Esophagus squamous epithelium (tissue), 5 donors: ENCODE measurements at regions not wholly inside any gene's neighbourhood (a gene's known extent, or its start where the extent isn't known, plus 50 kb on each side); places are given as distances from the start of the nearest gene placed in this dataset.

ENCODE experiments used
- DNase-seq: peaks from one replicate; lab custom pipeline; 2025; lab: John Stamatoyannopoulos, UW
- H3K27ac ChIP-seq, 4 donors: fragments of 200-600 bp; sonication (generic); one replicate each; pipeline ENCODE4 v1.5.1; 2016 to 2019; ENCODE audit warnings: mild to moderate bottlenecking in 1 of 4
- H3K27me3 ChIP-seq, 4 donors: fragments of 200-600 bp; sonication (generic); 1 replicate in 3 of 4; 2 replicates in 1 of 4; pipeline versions ENCODE4 v1.5.1 to v1.6.0; 2017 to 2021; ENCODE audit warnings: antibody characterized with exemption in 1 of 4
- H3K36me3 ChIP-seq, 3 donors: fragments of 200-600 bp; sonication (generic); one replicate each; pipeline ENCODE4 v1.5.1; 2016 to 2019
- H3K4me1 ChIP-seq, 3 donors: fragments of 200-600 bp; sonication (generic); one replicate each; pipeline ENCODE4 v1.5.1; 2017 to 2019
- H3K4me3 ChIP-seq, 4 donors: fragments of 200-600 bp; sonication (generic); 1 replicate in 3 of 4; 2 replicates in 1 of 4; pipeline ENCODE4 v1.5.1; 2016 to 2019; ENCODE audit warnings: mild to moderate bottlenecking in 2 of 4, moderate library complexity in 1 of 4
- H3K9me3 ChIP-seq, 3 donors: fragments of 200-600 bp; sonication (generic); one replicate each; pipeline ENCODE4 v1.5.1; 2016 to 2019
- POLR2A ChIP-seq, 4 donors: fragments of 450-650 bp; IDR thresholded peaks; one replicate each; pipeline ENCODE4 v1.6.1; 2017; ENCODE audit warnings: antibody characterized with exemption in 4 of 4, mild to moderate bottlenecking in 4 of 4, moderate library complexity in 3 of 4
- WGBS, 2 donors: methylation state at CpG; one replicate each; pipeline ENCODE4 v1.1.5; 2018; 5-methylcytosine and 5-hydroxymethylcytosine counted together
- intact Hi-C: fragments of 100-400 bp; cut with DNase I; formaldehyde crosslinking; loops from one replicate; pipeline ENCODE4 v1.15.0; 2022
- TF ChIP-seq, protein P1 (sequence below), 6 experiments: fragments of 450-650 bp in 4 of 6; fragments of 200-600 bp in 2 of 6; sonication (generic) in 2 of 6; IDR thresholded peaks; one replicate each; pipeline ENCODE4 v1.5.1; 2016 to 2019; ENCODE audit warnings: antibody characterized with exemption in 6 of 6, mild to moderate bottlenecking in 4 of 6, moderate library complexity in 4 of 6
- donor health status: DM: yes; HTN: yes; CAD: no.

DNA sequence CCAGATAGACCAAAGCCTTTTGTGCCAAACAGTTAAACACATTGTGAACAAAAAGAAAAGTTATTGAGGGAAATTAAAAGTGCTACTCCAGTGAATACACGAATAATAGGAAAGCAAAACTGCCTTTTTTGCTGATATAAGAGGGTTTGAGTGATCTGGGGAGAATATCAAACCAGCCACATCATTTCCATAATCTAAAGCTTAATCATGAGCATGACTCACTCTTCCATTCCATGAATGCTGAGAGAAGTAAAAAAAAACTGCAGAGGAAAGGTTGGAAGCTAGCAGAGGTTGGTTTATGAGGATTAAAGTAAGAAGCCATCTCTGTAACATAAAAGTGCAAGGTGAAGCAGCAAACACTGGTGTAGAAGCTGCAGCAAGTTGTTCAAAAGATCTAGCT is 350.6 kb upstream of the NCAM2 start:
- H3K4me1 ChIP-seq = no peaks in the 10 kb centered on the region
- H3K36me3 ChIP-seq = no peaks in the 10 kb centered on the region
- no peak overlapping the region for H3K27ac ChIP-seq
- WGBS, 2 donors = 18 to 46% methylated on average over 1 of the region's 1 CpG
- no peak for TF ChIP-seq POLR2A (IDR thresholded peaks at IDR 0.05)
- TF ChIP-seq, protein P1, sequence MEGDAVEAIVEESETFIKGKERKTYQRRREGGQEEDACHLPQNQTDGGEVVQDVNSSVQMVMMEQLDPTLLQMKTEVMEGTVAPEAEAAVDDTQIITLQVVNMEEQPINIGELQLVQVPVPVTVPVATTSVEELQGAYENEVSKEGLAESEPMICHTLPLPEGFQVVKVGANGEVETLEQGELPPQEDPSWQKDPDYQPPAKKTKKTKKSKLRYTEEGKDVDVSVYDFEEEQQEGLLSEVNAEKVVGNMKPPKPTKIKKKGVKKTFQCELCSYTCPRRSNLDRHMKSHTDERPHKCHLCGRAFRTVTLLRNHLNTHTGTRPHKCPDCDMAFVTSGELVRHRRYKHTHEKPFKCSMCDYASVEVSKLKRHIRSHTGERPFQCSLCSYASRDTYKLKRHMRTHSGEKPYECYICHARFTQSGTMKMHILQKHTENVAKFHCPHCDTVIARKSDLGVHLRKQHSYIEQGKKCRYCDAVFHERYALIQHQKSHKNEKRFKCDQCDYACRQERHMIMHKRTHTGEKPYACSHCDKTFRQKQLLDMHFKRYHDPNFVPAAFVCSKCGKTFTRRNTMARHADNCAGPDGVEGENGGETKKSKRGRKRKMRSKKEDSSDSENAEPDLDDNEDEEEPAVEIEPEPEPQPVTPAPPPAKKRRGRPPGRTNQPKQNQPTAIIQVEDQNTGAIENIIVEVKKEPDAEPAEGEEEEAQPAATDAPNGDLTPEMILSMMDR (IDR thresholded peaks at IDR 0.05) = no peak
- peaks cover 0 to 16% (median 12%) of the 10 kb centered on the region in 3 donors for H3K9me3 ChIP-seq
- DNase-seq = no peak
- no peaks in the 10 kb centered on the region for H3K27me3 ChIP-seq
- no peak overlapping the region for H3K4me3 ChIP-seq
- intact Hi-C loops = no loop called here

DNA sequence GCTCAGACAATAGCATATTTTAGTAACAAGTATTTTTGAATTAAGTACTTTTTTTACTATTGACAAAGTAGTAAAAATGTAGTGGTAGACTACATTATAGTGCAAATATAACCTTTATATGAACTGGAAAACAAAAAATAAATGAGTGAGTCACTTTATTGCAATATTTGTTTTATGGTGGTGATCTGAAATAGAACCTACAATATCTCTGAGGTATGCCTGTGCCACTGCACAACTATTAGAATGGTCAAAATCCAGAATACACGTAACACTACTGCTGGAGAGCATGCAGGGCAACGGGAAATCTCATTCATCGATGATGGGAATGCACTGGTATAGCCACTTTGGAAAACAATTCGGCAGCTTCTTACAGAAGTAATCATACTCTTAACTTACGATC is 349.0 kb upstream of the NCAM2 start:
- H3K27ac ChIP-seq = no peak overlapping the region
- TF ChIP-seq POLR2A (IDR thresholded peaks at IDR 0.05) = no peak
- TF ChIP-seq, protein P1 (IDR thresholded peaks at IDR 0.05) = no peak
- H3K4me1 ChIP-seq = no peaks in the 10 kb centered on the region
- intact Hi-C loops = no loop called here
- H3K27me3 ChIP-seq = no peaks in the 10 kb centered on the region
- H3K9me3 ChIP-seq = peaks cover 0 to 16% (median 12%) of the 10 kb centered on the region in 3 donors
- 76 to 80% methylated on average over 5 of the region's 5 CpGs for WGBS, 2 donors
- H3K36me3 ChIP-seq = no peaks in the 10 kb centered on the region
- no peak overlapping the region for H3K4me3 ChIP-seq
- DNase-seq = no peak

DNA sequence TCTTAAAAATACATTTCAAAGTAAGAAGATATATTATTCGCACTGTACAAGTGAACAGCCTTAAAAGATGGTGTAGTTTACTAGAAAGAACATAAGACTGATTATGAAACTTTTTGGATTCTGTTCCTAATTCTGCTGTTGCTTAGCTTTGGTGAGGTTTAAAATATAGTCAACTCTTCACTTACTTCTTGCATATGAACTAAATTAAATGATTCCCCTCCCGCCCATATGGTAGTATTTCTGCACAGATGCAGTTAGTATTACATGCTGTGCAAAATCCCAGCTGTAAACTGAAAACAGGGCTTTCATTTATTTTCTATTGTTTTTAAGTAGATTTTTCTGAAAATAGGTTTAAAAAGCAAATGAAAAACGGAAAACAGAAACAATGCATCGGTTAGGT is 345.4 kb upstream of the NCAM2 start:
- H3K27me3 ChIP-seq = no peaks in the 10 kb centered on the region
- TF ChIP-seq, protein P1 (IDR thresholded peaks at IDR 0.05) = no peak
- TF ChIP-seq POLR2A (IDR thresholded peaks at IDR 0.05) = no peak
- no peaks in the 10 kb centered on the region for H3K36me3 ChIP-seq
- H3K4me3 ChIP-seq = no peak overlapping the region
- 71 to 75% methylated on average over 4 of the region's 4 CpGs for WGBS, 2 donors
- no peak for DNase-seq
- H3K4me1 ChIP-seq = no peaks in the 10 kb centered on the region
- intact Hi-C loops = no loop called here
- no peaks in the 10 kb centered on the region for H3K9me3 ChIP-seq
- H3K27ac ChIP-seq = no peak overlapping the region

- 64 to 73% methylated on average over 4 of the region's 4 CpGs for WGBS, 2 donors
- Histone ChIP-seq H3K27ac (no peak overlapping the region), H3K27me3 (no peaks in the 10 kb centered on the region), H3K4me3 (no peak overlapping the region), H3K9me3 (peaks cover 0 to under 1% (median 0%) of the 10 kb centered on the region in 3 donors), H3K4me1 (no peaks in the 10 kb centered on the region), H3K36me3 (no peaks in the 10 kb centered on the region)
- TF ChIP-seq POLR2A (IDR thresholded peaks at IDR 0.05) = no peak
- TF ChIP-seq, protein P1 (IDR thresholded peaks at IDR 0.05) = no peak
- intact Hi-C loops = no loop called here
- DNase-seq = no peak
Measured at GRCh38 chr21:20661246-20661645, 337.0 kb upstream of the NCAM2 start.

GRCh38 chr21:20661745-20662422 is 336.3 kb upstream of the NCAM2 start:
- Histone ChIP-seq H3K4me1 (no peaks in the 10 kb centered on the region), H3K9me3 (peaks cover 0 to 4% (median 0%) of the 10 kb centered on the region in 3 donors), H3K36me3 (no peaks in the 10 kb centered on the region), H3K27ac (no peak overlapping the region), H3K27me3 (no peaks in the 10 kb centered on the region), H3K4me3 (no peak overlapping the region)
- DNase-seq = no peak
- no peak for TF ChIP-seq POLR2A (IDR thresholded peaks at IDR 0.05)
- TF ChIP-seq, protein P1 (IDR thresholded peaks at IDR 0.05) = no peak
- intact Hi-C loops = no loop called here
